ENCODE measurements at regions not wholly inside any gene's neighbourhood (a gene's known extent, or its start where the extent isn't known, plus 50 kb on each side); places are given as distances from the start of the nearest gene placed in this dataset.

DNA sequence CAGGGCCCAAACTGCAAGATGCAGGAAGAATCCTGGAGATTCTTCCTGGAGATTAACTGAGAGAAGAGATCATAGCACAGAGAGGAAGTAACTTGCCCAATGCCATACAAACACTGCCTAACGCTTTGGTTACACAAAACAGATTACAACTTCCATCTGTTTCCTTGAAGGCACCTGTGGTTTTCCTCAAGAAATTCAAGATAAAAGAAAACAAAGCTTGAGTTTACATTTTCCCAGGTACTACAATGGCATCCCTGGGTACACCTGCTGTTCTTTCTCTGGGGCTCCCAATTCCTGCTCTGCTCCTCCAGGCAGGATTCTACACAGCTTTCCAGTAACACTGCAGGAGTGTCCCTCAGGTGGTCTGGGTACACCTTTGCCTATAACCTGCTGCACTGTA, 781.9 kb upstream of the ID2 start:
- no peak overlapping the region for H3K27ac ChIP-seq (ENCODE audit: low read length, poor library complexity, severe bottlenecking)
- no peaks in the 10 kb centered on the region for H3K79me1 ChIP-seq (replicated peaks; ENCODE audit: low read length, poor library complexity, severe bottlenecking)
- H4K91ac ChIP-seq (ENCODE audit: low read length) = no peak overlapping the region
- no peak overlapping the region for H3K23ac ChIP-seq (ENCODE audit: low read length in 2 of 2)
- no peak overlapping the region for H3K4me3 ChIP-seq (ENCODE audit: insufficient read depth in 1 of 2, low read depth in 1 of 2, low read length in 2 of 2)
- no peak overlapping the region for H3K14ac ChIP-seq (ENCODE audit: low read length in 2 of 2)
- no peaks in the 10 kb centered on the region for H3K4me1 ChIP-seq (ENCODE audit: control insufficient read depth, insufficient read depth, low read depth, low read length)
- H3K4ac ChIP-seq (ENCODE audit: low read depth in 1 of 2, low read length in 2 of 2) = no peak overlapping the region
- no peak overlapping the region for H2BK5ac ChIP-seq (ENCODE audit: low read depth, low read length, poor library complexity, severe bottlenecking)
- H2BK15ac ChIP-seq (ENCODE audit: low read depth, poor library complexity, severe bottlenecking) = no peak overlapping the region
- no peak overlapping the region for H3K18ac ChIP-seq (ENCODE audit: low read depth in 1 of 2, low read length in 2 of 2)
- H2BK12ac ChIP-seq (ENCODE audit: low read length in 2 of 2) = no peak overlapping the region
- no peak overlapping the region for H2AK5ac ChIP-seq (ENCODE audit: low read length, severe bottlenecking)
- no peak for DNase-seq
- no peak overlapping the region for H2BK120ac ChIP-seq (ENCODE audit: low read depth, low read length)
- H2AFZ ChIP-seq (ENCODE audit: low read depth, low read length) = no peak overlapping the region
- no peak overlapping the region for H3K9ac ChIP-seq (ENCODE audit: low read length)
- no peaks in the 10 kb centered on the region for H3K9me3 ChIP-seq (ENCODE audit: control insufficient read depth, low read length)
- no peaks in the 10 kb centered on the region for H3K36me3 ChIP-seq (ENCODE audit: control insufficient read depth in 1 of 2, insufficient read depth in 2 of 2, low read depth in 1 of 2, low read length in 2 of 2)
- WGBS = 38% methylated on average over 1 of the region's 1 CpG
- H3K27me3 ChIP-seq (ENCODE audit: control insufficient read depth in 1 of 2, insufficient read depth in 1 of 2, low read length in 2 of 2) = peaks cover 0 to 10% of the 10 kb centered on the region in 2 experiments
- no peak overlapping the region for H3K4me2 ChIP-seq (ENCODE audit: low read length, poor library complexity, severe bottlenecking)
- no peak overlapping the region for H4K8ac ChIP-seq (ENCODE audit: low read length)

DNA sequence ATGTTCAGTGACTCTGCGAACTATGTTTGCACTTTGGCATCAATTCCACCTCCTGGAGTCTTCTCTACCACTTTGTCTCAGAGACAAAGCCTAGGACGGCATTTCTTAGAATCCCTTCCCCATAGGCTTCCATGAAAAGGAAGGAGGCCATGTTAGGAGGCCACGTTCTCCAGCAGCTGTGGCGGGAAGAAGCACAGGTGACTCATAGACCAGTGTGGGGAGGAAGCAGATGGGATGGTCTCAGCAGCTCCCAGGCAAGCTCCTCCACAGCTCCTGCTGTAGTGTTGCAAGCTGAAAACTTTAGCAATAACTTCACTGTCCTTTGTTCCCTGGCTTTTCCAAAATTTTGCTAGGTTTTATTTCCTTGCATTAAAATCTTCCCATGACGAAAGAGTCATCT, 781.3 kb upstream of the ID2 start:
- no peak overlapping the region for H2AFZ ChIP-seq (ENCODE audit: low read depth, low read length)
- H3K23ac ChIP-seq (ENCODE audit: low read length in 2 of 2) = no peak overlapping the region
- H3K4me2 ChIP-seq (ENCODE audit: low read length, poor library complexity, severe bottlenecking) = no peak overlapping the region
- H3K4me3 ChIP-seq (ENCODE audit: insufficient read depth in 1 of 2, low read depth in 1 of 2, low read length in 2 of 2) = no peak overlapping the region
- H2AK5ac ChIP-seq (ENCODE audit: low read length, severe bottlenecking) = no peak overlapping the region
- no peak overlapping the region for H3K18ac ChIP-seq (ENCODE audit: low read depth in 1 of 2, low read length in 2 of 2)
- no peak overlapping the region for H4K91ac ChIP-seq (ENCODE audit: low read length)
- H4K8ac ChIP-seq (ENCODE audit: low read length) = no peak overlapping the region
- no peaks in the 10 kb centered on the region for H3K9me3 ChIP-seq (ENCODE audit: control insufficient read depth, low read length)
- H3K79me1 ChIP-seq (replicated peaks; ENCODE audit: low read length, poor library complexity, severe bottlenecking) = no peaks in the 10 kb centered on the region
- no peak overlapping the region for H2BK15ac ChIP-seq (ENCODE audit: low read depth, poor library complexity, severe bottlenecking)
- no peak overlapping the region for H3K9ac ChIP-seq (ENCODE audit: low read length)
- no peak overlapping the region for H2BK120ac ChIP-seq (ENCODE audit: low read depth, low read length)
- H2BK5ac ChIP-seq (ENCODE audit: low read depth, low read length, poor library complexity, severe bottlenecking) = no peak overlapping the region
- no peaks in the 10 kb centered on the region for H3K36me3 ChIP-seq (ENCODE audit: control insufficient read depth in 1 of 2, insufficient read depth in 2 of 2, low read depth in 1 of 2, low read length in 2 of 2)
- no peak overlapping the region for H3K27ac ChIP-seq (ENCODE audit: low read length, poor library complexity, severe bottlenecking)
- no peaks in the 10 kb centered on the region for H3K4me1 ChIP-seq (ENCODE audit: control insufficient read depth, insufficient read depth, low read depth, low read length)
- H3K14ac ChIP-seq (ENCODE audit: low read length in 2 of 2) = no peak overlapping the region
- no peak overlapping the region for H2BK12ac ChIP-seq (ENCODE audit: low read length in 2 of 2)
- no peak overlapping the region for H3K4ac ChIP-seq (ENCODE audit: low read depth in 1 of 2, low read length in 2 of 2)
- H3K27me3 ChIP-seq (ENCODE audit: control insufficient read depth in 1 of 2, insufficient read depth in 1 of 2, low read length in 2 of 2) = peaks cover 0 to 10% of the 10 kb centered on the region in 2 experiments
- 67% methylated on average over 4 of the region's 5 CpGs for WGBS
- DNase-seq = no peak

DNA sequence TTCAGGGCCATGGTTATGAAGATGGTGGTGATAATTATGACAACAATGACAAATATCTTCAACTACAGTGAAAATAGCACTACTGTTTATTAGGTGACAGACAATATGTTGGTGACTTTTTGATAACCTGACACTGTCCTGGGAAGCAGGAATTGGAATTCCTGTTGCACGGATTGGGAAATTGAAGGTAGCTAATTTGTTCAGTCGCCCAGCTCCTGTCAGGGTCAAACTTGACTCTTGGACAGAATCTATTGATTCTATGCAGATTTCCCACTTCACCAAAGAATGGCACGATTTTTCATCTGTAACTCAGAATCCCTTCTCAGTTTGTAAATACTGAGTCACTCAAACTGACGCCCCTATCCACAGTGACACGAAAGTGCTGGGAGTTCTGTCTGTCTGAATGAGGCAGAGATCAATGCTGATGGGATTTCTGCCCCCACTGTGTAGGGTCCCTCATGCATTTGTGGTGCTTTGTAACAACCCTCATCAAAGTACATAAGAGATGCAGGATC, 779.5 kb upstream of the ID2 start:
- no peak overlapping the region for H2BK120ac ChIP-seq (ENCODE audit: low read depth, low read length)
- H3K4ac ChIP-seq (ENCODE audit: low read depth in 1 of 2, low read length in 2 of 2) = no peak overlapping the region
- H4K91ac ChIP-seq (ENCODE audit: low read length) = no peak overlapping the region
- H3K4me2 ChIP-seq (ENCODE audit: low read length, poor library complexity, severe bottlenecking) = no peak overlapping the region
- H2BK12ac ChIP-seq (ENCODE audit: low read length in 2 of 2) = no peak overlapping the region
- H3K9me3 ChIP-seq (ENCODE audit: control insufficient read depth, low read length) = no peaks in the 10 kb centered on the region
- 88% methylated on average over 5 of the region's 5 CpGs for WGBS
- no peak overlapping the region for H3K27ac ChIP-seq (ENCODE audit: low read length, poor library complexity, severe bottlenecking)
- no peaks in the 10 kb centered on the region for H3K36me3 ChIP-seq (ENCODE audit: control insufficient read depth in 1 of 2, insufficient read depth in 2 of 2, low read depth in 1 of 2, low read length in 2 of 2)
- H3K14ac ChIP-seq (ENCODE audit: low read length in 2 of 2) = no peak overlapping the region
- no peak overlapping the region for H4K8ac ChIP-seq (ENCODE audit: low read length)
- peaks cover 0 to 10% of the 10 kb centered on the region in 2 experiments for H3K27me3 ChIP-seq (ENCODE audit: control insufficient read depth in 1 of 2, insufficient read depth in 1 of 2, low read length in 2 of 2)
- no peaks in the 10 kb centered on the region for H3K4me1 ChIP-seq (ENCODE audit: control insufficient read depth, insufficient read depth, low read depth, low read length)
- no peak overlapping the region for H2AK5ac ChIP-seq (ENCODE audit: low read length, severe bottlenecking)
- H3K79me1 ChIP-seq (replicated peaks; ENCODE audit: low read length, poor library complexity, severe bottlenecking) = no peaks in the 10 kb centered on the region
- no peak overlapping the region for H3K4me3 ChIP-seq (ENCODE audit: insufficient read depth in 1 of 2, low read depth in 1 of 2, low read length in 2 of 2)
- H3K9ac ChIP-seq (ENCODE audit: low read length) = no peak overlapping the region
- no peak for DNase-seq
- no peak overlapping the region for H3K18ac ChIP-seq (ENCODE audit: low read depth in 1 of 2, low read length in 2 of 2)
- H2BK5ac ChIP-seq (ENCODE audit: low read depth, low read length, poor library complexity, severe bottlenecking) = peak overlapping the region; percentile 24
- H3K23ac ChIP-seq (ENCODE audit: low read length in 2 of 2) = no peak overlapping the region
- no peak overlapping the region for H2AFZ ChIP-seq (ENCODE audit: low read depth, low read length)
- no peak overlapping the region for H2BK15ac ChIP-seq (ENCODE audit: low read depth, poor library complexity, severe bottlenecking)

DNA sequence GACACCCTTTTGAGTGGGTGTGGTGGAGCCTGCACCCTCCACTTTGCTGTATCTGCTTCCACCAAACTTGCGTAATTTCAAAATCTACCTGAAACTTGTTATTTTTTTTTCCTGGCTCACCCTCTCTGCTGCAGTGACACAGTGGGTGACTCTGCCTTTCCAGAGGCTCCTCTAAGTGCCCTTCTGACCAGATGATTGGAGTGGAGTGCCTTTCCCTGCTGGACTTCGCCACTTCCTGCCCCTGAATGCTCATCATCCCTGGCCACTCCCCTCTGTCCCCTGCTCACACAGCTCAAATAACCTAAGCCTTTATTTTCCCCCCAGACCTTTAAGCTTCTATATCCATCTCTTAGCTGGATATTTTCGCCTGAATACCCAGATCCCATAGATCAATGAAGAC, 777.5 kb upstream of the ID2 start:
- no peak for DNase-seq
- no peak overlapping the region for H3K18ac ChIP-seq (ENCODE audit: low read depth in 1 of 2, low read length in 2 of 2)
- no peak overlapping the region for H3K9ac ChIP-seq (ENCODE audit: low read length)
- H2BK120ac ChIP-seq (ENCODE audit: low read depth, low read length) = no peak overlapping the region
- H2AFZ ChIP-seq (ENCODE audit: low read depth, low read length) = no peak overlapping the region
- H2BK5ac ChIP-seq (ENCODE audit: low read depth, low read length, poor library complexity, severe bottlenecking) = no peak overlapping the region
- H3K4me2 ChIP-seq (ENCODE audit: low read length, poor library complexity, severe bottlenecking) = no peak overlapping the region
- H3K79me1 ChIP-seq (replicated peaks; ENCODE audit: low read length, poor library complexity, severe bottlenecking) = no peaks in the 10 kb centered on the region
- 98% methylated on average over 3 of the region's 3 CpGs for WGBS
- H3K27ac ChIP-seq (ENCODE audit: low read length, poor library complexity, severe bottlenecking) = no peak overlapping the region
- H2AK5ac ChIP-seq (ENCODE audit: low read length, severe bottlenecking) = no peak overlapping the region
- no peak overlapping the region for H2BK12ac ChIP-seq (ENCODE audit: low read length in 2 of 2)
- H4K8ac ChIP-seq (ENCODE audit: low read length) = no peak overlapping the region
- no peak overlapping the region for H3K4me3 ChIP-seq (ENCODE audit: insufficient read depth in 1 of 2, low read depth in 1 of 2, low read length in 2 of 2)
- H4K91ac ChIP-seq (ENCODE audit: low read length) = no peak overlapping the region
- no peak overlapping the region for H3K4ac ChIP-seq (ENCODE audit: low read depth in 1 of 2, low read length in 2 of 2)
- H3K14ac ChIP-seq (ENCODE audit: low read length in 2 of 2) = no peak overlapping the region
- no peaks in the 10 kb centered on the region for H3K9me3 ChIP-seq (ENCODE audit: control insufficient read depth, low read length)
- no peak overlapping the region for H3K23ac ChIP-seq (ENCODE audit: low read length in 2 of 2)
- H3K27me3 ChIP-seq (ENCODE audit: control insufficient read depth in 1 of 2, insufficient read depth in 1 of 2, low read length in 2 of 2) = peaks cover 0 to 10% of the 10 kb centered on the region in 2 experiments
- no peak overlapping the region for H2BK15ac ChIP-seq (ENCODE audit: low read depth, poor library complexity, severe bottlenecking)
- no peaks in the 10 kb centered on the region for H3K36me3 ChIP-seq (ENCODE audit: control insufficient read depth in 1 of 2, insufficient read depth in 2 of 2, low read depth in 1 of 2, low read length in 2 of 2)
- no peaks in the 10 kb centered on the region for H3K4me1 ChIP-seq (ENCODE audit: control insufficient read depth, insufficient read depth, low read depth, low read length)

Measured in mesenchymal stem cell (in vitro differentiated cells and primary cell).